MCF 10A (cell line): ENCODE measurements at regions not wholly inside any gene's neighbourhood (a gene's known extent, or its start where the extent isn't known, plus 50 kb on each side); places are given as distances from the start of the nearest gene placed in this dataset.

Experiments used
- BruUV-seq: library from RNA; stranded (reverse); fragments of 400-500 nt; replicated peaks from 2 replicates; lab custom pipeline; 2021; lab: Mats Ljungman, UMichigan
- CTCF ChIA-PET: fragments of 300-600 bp; sonication (Branson Sonifier 250); formaldehyde crosslinking; extraction: SDS; loops from one replicate; lab custom pipeline; 2021; ENCODE audit warnings: antibody characterized with exemption, inconsistent platforms; lab: Yijun Ruan, JAX
- POLR2A ChIA-PET: fragments of 300-600, 350-650 bp; sonication (Branson Sonifier 250); formaldehyde crosslinking; extraction: SDS; loops from one replicate; lab custom pipeline; 2020; ENCODE audit warnings: antibody characterized with exemption, inconsistent platforms; lab: Yijun Ruan, JAX
- DNase-seq: peaks from one replicate; pipeline ENCODE4 v3.0.0-alpha.2; 2018; ENCODE audit not compliant: unreplicated experiment
- H3K27ac Mint-ChIP-seq: one replicate; pipeline ENCODE4 v1.8.0; 2022; ENCODE audit warnings: mild to moderate bottlenecking, low read depth, mixed read lengths; ENCODE audit not compliant: unreplicated experiment
- H3K27me3 Mint-ChIP-seq: one replicate; pipeline ENCODE4 v1.8.0; 2022; ENCODE audit warnings: mixed read lengths; ENCODE audit not compliant: insufficient read depth, unreplicated experiment
- H3K36me3 Mint-ChIP-seq: one replicate; pipeline ENCODE4 v1.8.0; 2022; ENCODE audit warnings: mild to moderate bottlenecking, moderate library complexity, mixed read lengths; ENCODE audit not compliant: insufficient read depth, unreplicated experiment
- H3K4me1 Mint-ChIP-seq: one replicate; pipeline ENCODE4 v1.8.0; 2022; ENCODE audit warnings: mixed read lengths; ENCODE audit not compliant: insufficient read depth, unreplicated experiment
- H3K4me3 Mint-ChIP-seq: one replicate; pipeline ENCODE4 v1.8.0; 2022; ENCODE audit warnings: mild to moderate bottlenecking, moderate library complexity, mixed read lengths; ENCODE audit not compliant: unreplicated experiment
- H3K9me3 Mint-ChIP-seq: one replicate; pipeline ENCODE4 v1.8.0; 2022; ENCODE audit warnings: mixed read lengths; ENCODE audit not compliant: unreplicated experiment
- intact Hi-C: fragments of 100-400 bp; cut with micrococcal nuclease; formaldehyde crosslinking; loops from 2 replicates; pipeline ENCODE4 v1.14.1; 2022
- TF ChIP-seq, protein P1 (sequence below): fragments of 200-600 bp; IDR thresholded peaks from one replicate; pipeline ENCODE4 v1.8.0; 2022; ENCODE audit warnings: antibody characterized with exemption, mild to moderate bottlenecking; ENCODE audit not compliant: unreplicated experiment

DNA sequence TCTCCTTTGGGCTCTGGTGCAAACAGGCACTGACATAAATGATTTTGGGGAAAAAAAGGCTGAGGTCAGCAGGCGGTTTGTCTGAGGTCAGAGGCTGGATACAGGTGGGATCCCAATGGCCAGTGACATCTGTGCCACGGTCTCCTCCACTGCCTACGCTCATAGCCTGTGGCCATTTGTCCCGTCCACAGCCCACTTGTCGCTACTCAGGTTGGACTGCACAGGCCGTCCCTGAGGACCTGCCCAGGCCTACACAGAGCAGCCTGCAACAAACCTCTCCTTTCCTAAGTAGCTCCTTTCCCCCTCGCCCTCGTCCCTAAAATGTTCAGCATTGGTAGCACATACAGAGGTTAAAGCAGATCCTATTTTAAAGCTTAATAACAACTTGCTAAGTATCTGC lies 150.7 kb downstream of the ZBTB18 start:
- TF ChIP-seq, protein P1, sequence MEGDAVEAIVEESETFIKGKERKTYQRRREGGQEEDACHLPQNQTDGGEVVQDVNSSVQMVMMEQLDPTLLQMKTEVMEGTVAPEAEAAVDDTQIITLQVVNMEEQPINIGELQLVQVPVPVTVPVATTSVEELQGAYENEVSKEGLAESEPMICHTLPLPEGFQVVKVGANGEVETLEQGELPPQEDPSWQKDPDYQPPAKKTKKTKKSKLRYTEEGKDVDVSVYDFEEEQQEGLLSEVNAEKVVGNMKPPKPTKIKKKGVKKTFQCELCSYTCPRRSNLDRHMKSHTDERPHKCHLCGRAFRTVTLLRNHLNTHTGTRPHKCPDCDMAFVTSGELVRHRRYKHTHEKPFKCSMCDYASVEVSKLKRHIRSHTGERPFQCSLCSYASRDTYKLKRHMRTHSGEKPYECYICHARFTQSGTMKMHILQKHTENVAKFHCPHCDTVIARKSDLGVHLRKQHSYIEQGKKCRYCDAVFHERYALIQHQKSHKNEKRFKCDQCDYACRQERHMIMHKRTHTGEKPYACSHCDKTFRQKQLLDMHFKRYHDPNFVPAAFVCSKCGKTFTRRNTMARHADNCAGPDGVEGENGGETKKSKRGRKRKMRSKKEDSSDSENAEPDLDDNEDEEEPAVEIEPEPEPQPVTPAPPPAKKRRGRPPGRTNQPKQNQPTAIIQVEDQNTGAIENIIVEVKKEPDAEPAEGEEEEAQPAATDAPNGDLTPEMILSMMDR, result no peak
- ChIA-PET CTCF (interaction anchor here (0.6 to 1.5 kb wide), 5 partner anchors 10 to 481 kb away, joined by 3 to 4 read pairs (median 3); no protein-coding TSS in a partner anchor), POLR2A (interaction anchor here (1.4 kb wide), 1 partner anchor 37 kb away, joined by 4 read pairs; no protein-coding TSS in a partner anchor)
- no TSS peak for BruUV-seq
- H3K36me3 Mint-ChIP-seq, result no peaks in the 10 kb centered on the region
- H3K9me3 Mint-ChIP-seq, result no peaks in the 10 kb centered on the region
- H3K4me1 Mint-ChIP-seq, result no peaks in the 10 kb centered on the region
- DNase-seq, result no peak
- H3K27me3 Mint-ChIP-seq, result no peaks in the 10 kb centered on the region
- intact Hi-C loops, result no loop called here
- H3K27ac Mint-ChIP-seq, result no peak overlapping the region
- H3K4me3 Mint-ChIP-seq, result no peak overlapping the region

DNA sequence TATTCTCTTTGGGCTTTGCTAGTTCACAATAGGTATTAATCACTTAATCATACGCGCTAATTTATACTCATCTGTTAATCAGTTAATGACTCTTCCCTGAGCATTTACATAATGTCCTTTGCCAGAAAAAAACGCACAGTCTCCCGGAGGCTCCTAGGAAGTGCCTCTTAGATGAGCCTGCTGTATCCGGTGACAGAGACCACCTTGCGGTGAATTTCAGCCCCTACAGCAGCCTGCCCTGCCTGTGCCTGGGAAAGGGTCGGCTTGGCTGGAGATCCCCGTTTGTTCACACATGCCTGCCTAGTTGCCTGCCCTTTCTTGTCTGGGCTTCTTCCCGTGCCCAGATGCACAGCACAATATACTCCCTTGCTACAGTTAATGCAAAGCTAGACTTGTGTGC lies 152.9 kb downstream of the ZBTB18 start:
- TF ChIP-seq, protein P1, result no peak
- no peaks in the 10 kb centered on the region for H3K4me1 Mint-ChIP-seq
- ChIA-PET POLR2A (interaction anchor here (0.6 to 0.7 kb wide), 2 partner anchors 57 to 81 kb away, joined by 3 read pairs; no protein-coding TSS in a partner anchor), CTCF (no interaction called here)
- no peaks in the 10 kb centered on the region for H3K9me3 Mint-ChIP-seq
- BruUV-seq, result no TSS peak
- no peak for DNase-seq
- H3K27me3 Mint-ChIP-seq, result no peaks in the 10 kb centered on the region
- H3K27ac Mint-ChIP-seq, result no peak overlapping the region
- intact Hi-C loops, result no loop called here
- H3K36me3 Mint-ChIP-seq, result no peaks in the 10 kb centered on the region
- no peak overlapping the region for H3K4me3 Mint-ChIP-seq

DNA sequence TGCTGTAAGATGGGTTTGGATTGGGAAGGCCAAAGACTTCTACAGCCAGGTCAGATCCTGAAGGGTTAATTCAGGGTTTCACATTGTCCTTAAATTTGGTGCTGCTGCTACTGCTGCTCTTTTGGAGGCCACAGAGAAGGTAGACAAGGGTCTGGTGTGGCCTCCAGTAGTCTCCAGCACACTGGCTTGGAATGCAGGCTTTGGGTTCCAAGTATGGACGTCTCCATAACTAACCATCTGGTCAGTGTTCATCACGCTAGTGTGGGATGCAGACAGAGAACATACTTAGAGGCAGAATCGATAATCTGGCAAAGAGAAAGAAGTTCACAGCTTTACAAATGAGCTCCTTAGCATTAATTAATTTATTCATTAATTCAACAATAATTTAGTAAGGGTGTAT lies 154.1 kb downstream of the ZBTB18 start:
- POLR2A ChIA-PET, result interaction anchor here (0.6 kb wide), 1 partner anchor 26 kb away, joined by 3 read pairs; no protein-coding TSS in a partner anchor
- BruUV-seq, result no TSS peak

DNA sequence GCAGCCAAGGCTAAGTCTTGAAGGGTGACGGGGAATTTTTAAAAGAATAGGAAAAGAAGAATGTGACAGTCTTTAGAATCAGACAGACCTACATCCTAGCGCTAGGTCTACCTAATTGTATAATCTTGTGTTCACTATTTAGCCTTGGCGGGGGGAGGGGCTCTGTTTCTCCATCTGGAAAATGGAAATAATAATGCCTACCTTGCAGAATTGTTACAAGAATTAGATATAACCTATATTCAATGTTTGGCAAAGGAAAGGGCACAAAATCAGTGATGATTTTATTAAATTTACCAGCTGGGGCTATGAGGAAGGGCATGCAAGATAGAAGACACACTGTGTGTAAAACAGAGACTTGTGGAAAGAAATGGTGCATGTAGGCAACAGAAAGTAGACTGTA lies 154.8 kb downstream of the ZBTB18 start:
- no peak for DNase-seq
- no TSS peak for BruUV-seq
- Mint-ChIP-seq H3K4me3 (no peak overlapping the region), H3K27me3 (no peaks in the 10 kb centered on the region), H3K36me3 (no peaks in the 10 kb centered on the region), H3K9me3 (no peaks in the 10 kb centered on the region), H3K27ac (no peak overlapping the region), H3K4me1 (no peaks in the 10 kb centered on the region)
- ChIA-PET POLR2A (interaction anchor here (0.6 kb wide), 1 partner anchor 25 kb away, joined by 3 read pairs; no protein-coding TSS in a partner anchor), CTCF (interaction anchor here (0.7 kb wide), 1 partner anchor 19 kb away, joined by 3 read pairs; no protein-coding TSS in a partner anchor)
- intact Hi-C loops, result no loop called here
- TF ChIP-seq, protein P1, result no peak

More for the DNA sequence above, 154.1 kb downstream of the ZBTB18 start:
- Mint-ChIP-seq H3K4me3 (no peak overlapping the region), H3K9me3 (no peaks in the 10 kb centered on the region), H3K27me3 (no peaks in the 10 kb centered on the region), H3K36me3 (no peaks in the 10 kb centered on the region), H3K4me1 (no peaks in the 10 kb centered on the region), H3K27ac (no peak overlapping the region)
- CTCF ChIA-PET, result interaction anchor here (0.5 to 0.6 kb wide), 2 partner anchors 47 to 918 kb away, joined by 4 read pairs; no protein-coding TSS in a partner anchor
- intact Hi-C loops, result no loop called here
- DNase-seq, result no peak
- TF ChIP-seq, protein P1, result no peak
